ENCODE measurements at regions not wholly inside any gene's neighbourhood (a gene's known extent, or its start where the extent isn't known, plus 50 kb on each side); places are given as distances from the start of the nearest gene placed in this dataset.

DNA sequence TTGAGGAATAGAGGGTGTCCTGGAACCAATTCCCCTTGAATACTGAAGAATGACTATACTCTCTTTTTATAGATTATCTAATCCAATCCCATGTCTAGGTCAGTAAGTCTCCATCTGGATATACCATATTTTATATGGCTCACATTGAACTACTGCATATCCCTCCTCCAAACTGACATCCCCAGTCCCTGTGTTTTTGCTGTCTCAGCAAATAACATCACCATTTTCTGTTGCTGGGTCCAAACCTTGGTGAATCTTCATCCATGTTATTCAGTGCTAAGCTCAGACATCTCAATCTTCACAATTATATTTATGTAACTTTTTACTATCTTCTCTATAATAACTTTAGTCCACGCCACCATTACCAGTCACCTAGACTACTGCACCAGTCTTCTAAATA lies 269.6 kb upstream of the CNTNAP4 start:
- TF ChIP-seq, protein P1, sequence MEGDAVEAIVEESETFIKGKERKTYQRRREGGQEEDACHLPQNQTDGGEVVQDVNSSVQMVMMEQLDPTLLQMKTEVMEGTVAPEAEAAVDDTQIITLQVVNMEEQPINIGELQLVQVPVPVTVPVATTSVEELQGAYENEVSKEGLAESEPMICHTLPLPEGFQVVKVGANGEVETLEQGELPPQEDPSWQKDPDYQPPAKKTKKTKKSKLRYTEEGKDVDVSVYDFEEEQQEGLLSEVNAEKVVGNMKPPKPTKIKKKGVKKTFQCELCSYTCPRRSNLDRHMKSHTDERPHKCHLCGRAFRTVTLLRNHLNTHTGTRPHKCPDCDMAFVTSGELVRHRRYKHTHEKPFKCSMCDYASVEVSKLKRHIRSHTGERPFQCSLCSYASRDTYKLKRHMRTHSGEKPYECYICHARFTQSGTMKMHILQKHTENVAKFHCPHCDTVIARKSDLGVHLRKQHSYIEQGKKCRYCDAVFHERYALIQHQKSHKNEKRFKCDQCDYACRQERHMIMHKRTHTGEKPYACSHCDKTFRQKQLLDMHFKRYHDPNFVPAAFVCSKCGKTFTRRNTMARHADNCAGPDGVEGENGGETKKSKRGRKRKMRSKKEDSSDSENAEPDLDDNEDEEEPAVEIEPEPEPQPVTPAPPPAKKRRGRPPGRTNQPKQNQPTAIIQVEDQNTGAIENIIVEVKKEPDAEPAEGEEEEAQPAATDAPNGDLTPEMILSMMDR (IDR thresholded peaks at IDR 0.05; ENCODE audit: low read depth, low read length, poor library complexity, severe bottlenecking) = no peak
- TF ChIP-seq EZH2phosphoT487 (IDR thresholded peaks at IDR 0.05; ENCODE audit: borderline replicate concordance, low read length) = no peak
